Breast epithelium (tissue), 4 donors: ENCODE measurements at regions not wholly inside any gene's neighbourhood (a gene's known extent, or its start where the extent isn't known, plus 50 kb on each side); places are given as distances from the start of the nearest gene placed in this dataset.

ENCODE experiments used
- DNase-seq, 2 donors: peaks; one replicate each; pipeline ENCODE4 v3.0.0-alpha.2; 2019; ENCODE audit warnings: low spot score in 2 of 2
- H3K27ac ChIP-seq, 2 donors: fragments of 200-600 bp; sonication (generic) in 1 of 2; one replicate each; pipeline ENCODE4 v1.5.1; 2016 to 2019; ENCODE audit warnings: mild to moderate bottlenecking in 1 of 2
- H3K27me3 ChIP-seq, 2 donors: fragments of 200-600 bp; sonication (generic) in 1 of 2; one replicate each; pipeline versions ENCODE4 v1.5.1 to v1.6.0; 2017 to 2019; ENCODE audit warnings: control low read depth in 1 of 2, mild to moderate bottlenecking in 1 of 2
- H3K36me3 ChIP-seq: fragments of 200-600 bp; one replicate; pipeline ENCODE4 v1.5.1; 2019
- H3K4me1 ChIP-seq, 2 donors: fragments of 200-600 bp; sonication (generic); one replicate each; pipeline ENCODE4 v1.5.1; 2016 to 2019; ENCODE audit warnings: control low read depth in 1 of 2
- H3K4me3 ChIP-seq, 3 donors: fragments of 200-600 bp; sonication (generic); 1 replicate in 2 of 3; 2 replicates in 1 of 3; pipeline ENCODE4 v1.5.1; 2016 to 2019; ENCODE audit warnings: mild to moderate bottlenecking in 3 of 3, moderate library complexity in 2 of 3
- H3K9me3 ChIP-seq, 2 donors: fragments of 200-600 bp; sonication (generic) in 1 of 2; one replicate each; pipeline ENCODE4 v1.5.1; 2016 to 2019; ENCODE audit warnings: control low read depth in 1 of 2
- POLR2A ChIP-seq: fragments of 450-650 bp; IDR thresholded peaks from one replicate; pipeline ENCODE4 v1.6.1; 2016; ENCODE audit warnings: antibody characterized with exemption, mild to moderate bottlenecking, moderate library complexity
- POLR2AphosphoS5 ChIP-seq, 3 donors: sonication (generic); formaldehyde crosslinking; IDR thresholded peaks; one replicate each; pipeline ENCODE4 v1.6.1; 2017; ENCODE audit warnings: antibody characterized with exemption in 3 of 3
- intact Hi-C: fragments of 100-400 bp; cut with DNase I; formaldehyde crosslinking; loops from one replicate; pipeline ENCODE4 v1.15.1; 2023; ENCODE audit warnings: low total_unique reads
- TF ChIP-seq, protein P1 (sequence below), 3 donors: fragments of 450-650 bp; IDR thresholded peaks; one replicate each; pipeline ENCODE4 v1.5.1; 2016 to 2017; ENCODE audit warnings: antibody characterized with exemption in 3 of 3, mild to moderate bottlenecking in 3 of 3, moderate library complexity in 3 of 3

DNA sequence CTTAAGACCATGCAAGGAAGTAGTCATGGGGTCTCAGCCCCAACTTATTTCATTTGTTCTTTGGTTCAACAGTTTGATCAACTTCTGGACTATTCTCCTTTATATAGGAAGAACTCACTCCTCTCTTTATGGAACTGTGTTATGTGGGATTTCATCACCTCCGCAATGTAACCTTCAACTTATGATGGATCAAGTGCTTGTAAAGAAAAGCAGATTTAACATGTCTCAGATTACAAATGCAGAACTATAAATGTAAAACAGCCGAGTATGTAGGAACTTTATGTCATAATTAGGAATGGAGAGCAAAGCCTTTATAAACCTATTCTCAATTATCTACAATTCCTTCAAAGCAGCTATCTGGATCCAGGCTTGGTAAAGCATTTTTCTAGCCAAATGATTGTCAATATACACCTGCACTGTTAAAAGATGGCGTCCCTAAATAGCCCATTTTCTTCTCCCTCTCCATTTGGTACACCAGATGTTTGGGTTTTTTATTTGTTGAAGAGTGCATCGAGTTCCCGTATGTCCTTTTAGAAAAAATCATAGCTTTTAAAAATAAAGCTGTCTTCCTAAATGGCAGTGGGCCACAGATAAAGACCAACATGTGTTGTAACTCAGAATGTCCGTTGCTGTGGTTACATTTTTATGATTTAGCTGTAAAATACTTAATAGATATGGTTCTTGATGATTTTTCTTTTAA, 985.1 kb upstream of the SLC35B3 start:
- no peak for DNase-seq
- Histone ChIP-seq H3K9me3 (no peaks in the 10 kb centered on the region), H3K4me3 (no peak overlapping the region), H3K27ac (no peak overlapping the region), H3K27me3 (no peaks in the 10 kb centered on the region), H3K4me1 (no peaks in the 10 kb centered on the region), H3K36me3 (no peaks in the 10 kb centered on the region)
- TF ChIP-seq POLR2AphosphoS5 (IDR thresholded peaks at IDR 0.05) (no peak), POLR2A (no peak)
- TF ChIP-seq, protein P1, sequence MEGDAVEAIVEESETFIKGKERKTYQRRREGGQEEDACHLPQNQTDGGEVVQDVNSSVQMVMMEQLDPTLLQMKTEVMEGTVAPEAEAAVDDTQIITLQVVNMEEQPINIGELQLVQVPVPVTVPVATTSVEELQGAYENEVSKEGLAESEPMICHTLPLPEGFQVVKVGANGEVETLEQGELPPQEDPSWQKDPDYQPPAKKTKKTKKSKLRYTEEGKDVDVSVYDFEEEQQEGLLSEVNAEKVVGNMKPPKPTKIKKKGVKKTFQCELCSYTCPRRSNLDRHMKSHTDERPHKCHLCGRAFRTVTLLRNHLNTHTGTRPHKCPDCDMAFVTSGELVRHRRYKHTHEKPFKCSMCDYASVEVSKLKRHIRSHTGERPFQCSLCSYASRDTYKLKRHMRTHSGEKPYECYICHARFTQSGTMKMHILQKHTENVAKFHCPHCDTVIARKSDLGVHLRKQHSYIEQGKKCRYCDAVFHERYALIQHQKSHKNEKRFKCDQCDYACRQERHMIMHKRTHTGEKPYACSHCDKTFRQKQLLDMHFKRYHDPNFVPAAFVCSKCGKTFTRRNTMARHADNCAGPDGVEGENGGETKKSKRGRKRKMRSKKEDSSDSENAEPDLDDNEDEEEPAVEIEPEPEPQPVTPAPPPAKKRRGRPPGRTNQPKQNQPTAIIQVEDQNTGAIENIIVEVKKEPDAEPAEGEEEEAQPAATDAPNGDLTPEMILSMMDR (IDR thresholded peaks at IDR 0.05): no peak
- intact Hi-C loops: no loop called here

DNA sequence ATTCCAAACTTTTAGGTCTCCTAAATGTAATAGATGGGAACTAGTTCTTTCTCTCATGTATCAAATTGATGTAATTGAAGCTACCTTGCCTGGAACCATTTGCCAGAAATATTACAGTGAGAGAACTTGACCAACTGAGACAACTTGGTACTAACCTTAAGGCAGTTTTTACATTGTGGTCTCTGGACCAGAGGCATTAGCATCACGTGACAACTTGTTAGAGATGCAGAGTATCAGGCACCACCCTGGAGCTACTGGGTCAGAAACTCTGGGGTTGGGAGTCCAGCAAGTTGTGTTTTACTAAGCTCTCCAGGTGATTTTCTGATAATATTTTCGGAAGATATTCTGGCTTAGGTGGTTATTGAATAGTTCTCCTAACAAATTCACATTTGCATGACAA, 982.1 kb upstream of the SLC35B3 start:
- Histone ChIP-seq H3K4me1 (no peaks in the 10 kb centered on the region), H3K27me3 (no peaks in the 10 kb centered on the region), H3K4me3 (no peak overlapping the region), H3K9me3 (no peaks in the 10 kb centered on the region), H3K27ac (no peak overlapping the region), H3K36me3 (no peaks in the 10 kb centered on the region)
- TF ChIP-seq, protein P1 (IDR thresholded peaks at IDR 0.05): no peak
- TF ChIP-seq POLR2AphosphoS5 (IDR thresholded peaks at IDR 0.05) (no peak), POLR2A (no peak)
- no peak for DNase-seq
- intact Hi-C loops: no loop called here

DNA sequence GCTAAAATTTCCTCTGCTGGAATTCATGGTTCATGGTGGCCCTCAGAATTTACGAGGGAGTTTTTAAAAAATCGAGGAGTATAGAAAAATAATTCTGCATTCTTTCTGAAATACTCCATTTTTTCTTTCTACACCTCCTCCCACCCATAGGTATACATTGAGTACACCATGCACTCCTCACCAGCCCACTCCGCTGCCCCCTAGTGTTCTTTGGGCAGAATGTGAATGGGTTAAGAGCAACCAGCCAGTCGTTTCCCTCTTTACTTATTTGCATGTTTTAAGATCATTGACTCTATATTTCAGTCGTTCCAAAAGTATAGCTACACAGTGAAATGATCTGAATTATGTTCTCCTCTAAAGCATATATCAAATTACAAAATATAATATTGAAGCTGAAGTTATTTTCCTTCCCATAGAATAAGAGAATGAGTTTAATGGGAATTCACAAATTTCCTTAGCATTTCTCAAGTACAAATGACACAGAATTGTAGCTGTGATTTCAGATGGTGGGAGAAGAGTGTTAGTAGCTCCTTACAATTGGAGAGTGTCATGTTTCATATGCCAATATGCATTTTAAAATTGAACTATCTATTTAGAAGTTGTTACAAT, 977.7 kb upstream of the SLC35B3 start:
- H3K27ac ChIP-seq: no peak overlapping the region
- H3K4me1 ChIP-seq: no peaks in the 10 kb centered on the region
- H3K9me3 ChIP-seq: no peaks in the 10 kb centered on the region
- no peak for TF ChIP-seq POLR2A
- no peak for TF ChIP-seq POLR2AphosphoS5 (IDR thresholded peaks at IDR 0.05)
- TF ChIP-seq, protein P1 (IDR thresholded peaks at IDR 0.05): no peak
- H3K4me3 ChIP-seq: no peak overlapping the region
- intact Hi-C loops: no loop called here
- no peaks in the 10 kb centered on the region for H3K36me3 ChIP-seq
- no peaks in the 10 kb centered on the region for H3K27me3 ChIP-seq
- DNase-seq: no peak

DNA sequence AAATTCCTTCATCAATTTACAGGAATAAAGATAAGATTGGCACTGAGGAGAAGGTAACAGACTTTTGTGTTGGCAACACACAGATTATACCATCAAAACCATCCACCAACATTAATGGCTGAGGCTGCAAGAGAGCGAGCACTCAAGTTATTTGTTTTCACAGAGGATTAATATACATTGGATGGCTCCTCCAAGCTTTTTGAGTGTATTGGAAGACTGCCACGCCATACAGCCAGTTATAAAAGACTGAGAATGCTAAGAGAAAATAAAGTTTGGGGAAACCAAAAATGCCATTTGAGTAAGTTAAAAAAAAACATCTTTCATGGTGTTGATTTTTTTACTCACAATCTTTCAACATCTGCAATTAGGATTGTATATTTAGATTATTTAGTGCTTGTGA, 973.8 kb upstream of the SLC35B3 start:
- intact Hi-C loops: no loop called here
- Histone ChIP-seq H3K4me3 (no peak overlapping the region), H3K9me3 (no peaks in the 10 kb centered on the region), H3K27me3 (no peaks in the 10 kb centered on the region), H3K36me3 (no peaks in the 10 kb centered on the region), H3K27ac (no peak overlapping the region), H3K4me1 (no peaks in the 10 kb centered on the region)
- TF ChIP-seq, protein P1 (IDR thresholded peaks at IDR 0.05): no peak
- no peak for TF ChIP-seq POLR2AphosphoS5 (IDR thresholded peaks at IDR 0.05)
- no peak for DNase-seq

DNA sequence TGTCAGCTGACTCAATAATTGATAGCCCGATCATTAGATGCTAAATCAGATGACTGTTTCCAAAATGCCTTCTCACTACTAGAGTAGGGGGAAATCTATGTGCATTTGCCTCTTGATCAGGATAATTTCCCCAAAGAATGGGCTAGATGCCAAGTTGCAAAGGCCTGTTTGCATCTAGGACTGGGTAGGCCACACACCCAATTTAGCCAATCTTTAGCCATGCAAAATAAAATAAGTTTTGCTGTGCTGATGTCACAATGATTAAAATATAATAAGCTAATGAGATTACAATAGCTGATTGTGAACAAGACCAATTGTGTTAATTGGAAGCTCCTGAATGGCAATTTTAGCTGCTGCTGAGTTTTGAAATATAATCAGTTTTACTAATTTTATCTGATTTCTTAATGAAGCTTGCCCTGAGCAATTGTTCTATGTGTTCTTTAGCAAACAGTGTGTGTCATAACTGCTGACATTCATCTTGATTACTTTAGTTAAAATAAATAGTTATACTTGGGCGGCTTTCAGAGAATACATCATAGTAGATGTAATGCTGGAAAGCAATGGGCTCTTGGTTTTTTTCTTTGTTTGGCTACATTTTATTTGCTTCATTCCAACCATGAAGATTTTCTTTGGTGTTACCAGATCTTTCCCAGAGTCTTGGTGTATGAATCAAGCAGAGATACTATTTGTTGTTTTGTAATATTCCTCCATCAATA, 973.2 kb upstream of the SLC35B3 start:
- intact Hi-C loops: no loop called here
- Histone ChIP-seq H3K4me3 (no peak overlapping the region), H3K4me1 (no peaks in the 10 kb centered on the region), H3K27me3 (no peaks in the 10 kb centered on the region), H3K27ac (no peak overlapping the region), H3K9me3 (no peaks in the 10 kb centered on the region), H3K36me3 (no peaks in the 10 kb centered on the region)
- no peak for DNase-seq
- TF ChIP-seq POLR2AphosphoS5 (IDR thresholded peaks at IDR 0.05) (no peak), POLR2A (no peak)
- TF ChIP-seq, protein P1 (IDR thresholded peaks at IDR 0.05): no peak
